SU-DHL-6 (cell line): ENCODE measurements at regions not wholly inside any gene's neighbourhood (a gene's known extent, or its start where the extent isn't known, plus 50 kb on each side); places are given as distances from the start of the nearest gene placed in this dataset.

Source experiments
- H2AFZ ChIP-seq: fragments of 200-600 bp; sonication (generic); 2 replicates; pipeline ENCODE4 v1.6.1; 2014; ENCODE audit warnings: low read depth, mild to moderate bottlenecking, moderate library complexity, mixed read lengths, antibody characterized with exemption, low read length; ENCODE audit not compliant: severe bottlenecking
- H3F3A ChIP-seq: fragments of 200-600 bp; shearing (Covaris generic); 2 replicates; pipeline ENCODE4 v1.6.0; 2016; ENCODE audit warnings: antibody characterized with exemption, mild to moderate bottlenecking; ENCODE audit not compliant: insufficient read depth
- H3K27ac ChIP-seq: fragments of 200-600 bp; sonication (generic); 2 replicates; pipeline ENCODE4 v1.5.1; 2016; ENCODE audit warnings: low read depth, mild to moderate bottlenecking, low read length, moderate library complexity, mixed read lengths
- H3K27me3 ChIP-seq: fragments of 200-600 bp; sonication (generic), shearing (Covaris generic); 2 replicates; pipeline ENCODE4 v1.6.0; 2014; ENCODE audit warnings: mild to moderate bottlenecking, low read length
- H3K36me3 ChIP-seq: fragments of 200-600 bp; sonication (generic); 2 replicates; pipeline ENCODE4 v1.6.1; 2014; ENCODE audit warnings: mild to moderate bottlenecking, low read length, mixed read lengths
- H3K4me2 ChIP-seq: fragments of 300-600, 200-600 bp; shearing (Covaris generic), sonication (generic); 2 replicates; pipeline ENCODE4 v1.6.0; 2014; ENCODE audit warnings: low read length, low read depth, mild to moderate bottlenecking; ENCODE audit not compliant: poor library complexity, severe bottlenecking
- H3K4me3 ChIP-seq: fragments of 200-600 bp; sonication (generic); 2 replicates; pipeline ENCODE4 v1.5.1; 2014; ENCODE audit warnings: antibody characterized with exemption, low read length, mild to moderate bottlenecking, mixed read lengths; ENCODE audit not compliant: insufficient read depth, poor library complexity, severe bottlenecking
- H3K79me2 ChIP-seq: fragments of 200-600 bp; sonication (generic); 2 replicates; pipeline ENCODE4 v1.6.1; 2014; ENCODE audit warnings: mild to moderate bottlenecking, low read length, moderate library complexity; ENCODE audit not compliant: insufficient read depth
- H3K9ac ChIP-seq: fragments of 200-600 bp; sonication (generic); 2 replicates; pipeline ENCODE4 v1.7.0; 2014; ENCODE audit warnings: mild to moderate bottlenecking, low read length
- H3K9me2 ChIP-seq: fragments of 200-600 bp; sonication (generic); replicated peaks from 2 replicates; pipeline ENCODE4 v1.6.1; 2014; ENCODE audit warnings: low read length; ENCODE audit not compliant: insufficient read depth
- H3K9me3 ChIP-seq: fragments of 200-600 bp; sonication (generic); 2 replicates; pipeline ENCODE4 v1.6.1; 2014; ENCODE audit warnings: low read length, mixed read lengths; ENCODE audit not compliant: insufficient read depth
- H4K20me1 ChIP-seq: fragments of 200-600 bp; sonication (generic); 2 replicates; pipeline ENCODE4 v1.6.1; 2014; ENCODE audit warnings: low read depth, mild to moderate bottlenecking, antibody characterized with exemption, low read length, moderate library complexity, mixed read lengths
- CTCF ChIP-seq: fragments of 200-600 bp; sonication (generic); IDR thresholded peaks from one replicate; pipeline ENCODE4 v1.5.1; 2017; ENCODE audit warnings: antibody characterized with exemption, mild to moderate bottlenecking, low read length, moderate library complexity; ENCODE audit not compliant: insufficient read depth, poor library complexity, severe bottlenecking
- EZH2phosphoT487 ChIP-seq: fragments of 200-600 bp; sonication (generic), shearing (Covaris generic); conservative IDR thresholded peaks from 2 replicates; pipeline ENCODE4 v1.6.1; 2018; ENCODE audit warnings: mild to moderate bottlenecking, antibody characterized with exemption, low read length, moderate library complexity, mixed read lengths

- no peaks in the 10 kb centered on the region for H3K36me3 ChIP-seq
- H3K27ac ChIP-seq, result no peak overlapping the region
- H3K4me3 ChIP-seq, result no peak overlapping the region
- H3K9ac ChIP-seq, result no peak overlapping the region
- no peaks in the 10 kb centered on the region for H3K79me2 ChIP-seq
- no peak for TF ChIP-seq EZH2phosphoT487
- no peak for TF ChIP-seq CTCF
- H3K9me3 ChIP-seq, result peaks cover 5% of the 10 kb centered on the region; the same call in 1 of the 2 replicates
- no peaks in the 10 kb centered on the region for H3K27me3 ChIP-seq
- H4K20me1 ChIP-seq, result no peaks in the 10 kb centered on the region
- H3K4me2 ChIP-seq, result no peak overlapping the region
- H2AFZ ChIP-seq, result peak overlapping the region; percentile 5
- H3F3A ChIP-seq, result no peaks in the 10 kb centered on the region
- H3K9me2 ChIP-seq, result no peaks in the 10 kb centered on the region
These were observed 1138.4 kb downstream of the SI start for GRCh38 chr3:163939926-163940325.

DNA sequence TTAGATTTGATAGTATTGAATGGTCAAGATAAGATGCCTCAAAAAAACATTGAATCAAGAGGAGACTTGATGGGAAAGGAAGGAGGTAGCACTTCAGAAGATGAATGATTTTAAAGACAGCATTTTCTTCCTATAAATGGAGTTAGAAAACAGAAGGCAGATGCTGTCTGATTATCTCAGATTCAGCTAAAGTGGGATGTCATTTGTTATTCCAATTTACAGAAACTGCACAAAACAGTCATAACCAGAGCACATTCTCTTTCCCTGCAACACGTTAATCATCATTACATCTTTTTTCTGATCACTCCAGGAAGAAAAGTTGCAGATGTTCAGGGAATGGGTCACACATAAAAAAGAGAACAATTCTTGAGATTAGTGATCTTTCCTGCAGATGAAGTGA lies 1141.8 kb downstream of the SI start:
- H3K9me3 ChIP-seq, result peaks cover 5% of the 10 kb centered on the region; the same call in 1 of the 2 replicates
- H3K4me3 ChIP-seq, result no peak overlapping the region
- peak overlapping the region; percentile 80 for H2AFZ ChIP-seq
- H3K27ac ChIP-seq, result no peak overlapping the region
- no peaks in the 10 kb centered on the region for H4K20me1 ChIP-seq
- H3K9me2 ChIP-seq, result no peaks in the 10 kb centered on the region
- TF ChIP-seq EZH2phosphoT487 (no peak), CTCF (no peak)
- no peaks in the 10 kb centered on the region for H3K36me3 ChIP-seq
- H3K27me3 ChIP-seq, result no peaks in the 10 kb centered on the region
- H3K9ac ChIP-seq, result no peak overlapping the region
- no peak overlapping the region for H3K4me2 ChIP-seq
- H3F3A ChIP-seq, result no peaks in the 10 kb centered on the region
- H3K79me2 ChIP-seq, result no peaks in the 10 kb centered on the region

DNA sequence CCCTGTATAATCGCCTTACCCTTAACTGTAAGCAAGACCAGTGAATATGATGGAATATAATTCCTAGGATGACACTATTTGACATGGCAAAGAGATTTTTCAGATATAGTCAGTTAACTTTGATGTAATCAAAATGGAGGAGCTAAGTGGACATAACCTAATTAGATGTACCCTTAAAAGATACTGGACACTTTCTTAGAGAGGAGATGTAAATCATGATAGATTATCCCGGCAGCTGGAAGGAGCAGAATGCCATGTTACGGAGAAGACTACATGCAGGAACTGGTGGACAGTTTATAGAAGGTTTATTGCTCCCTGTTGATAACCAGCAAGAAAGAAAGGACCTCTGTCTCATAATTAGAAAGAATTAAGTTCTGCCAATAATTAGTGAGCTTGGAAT lies 1142.9 kb downstream of the SI start:
- no peaks in the 10 kb centered on the region for H3K27me3 ChIP-seq
- H3K27ac ChIP-seq, result no peak overlapping the region
- H3K36me3 ChIP-seq, result no peaks in the 10 kb centered on the region
- H3K9ac ChIP-seq, result no peak overlapping the region
- peaks cover 5% of the 10 kb centered on the region; the same call in 1 of the 2 replicates for H3K9me3 ChIP-seq
- H3K79me2 ChIP-seq, result no peaks in the 10 kb centered on the region
- no peak overlapping the region for H2AFZ ChIP-seq
- H3K4me3 ChIP-seq, result no peak overlapping the region
- TF ChIP-seq CTCF (no peak), EZH2phosphoT487 (no peak)
- no peak overlapping the region for H3K4me2 ChIP-seq
- no peaks in the 10 kb centered on the region for H4K20me1 ChIP-seq
- no peaks in the 10 kb centered on the region for H3K9me2 ChIP-seq
- H3F3A ChIP-seq, result no peaks in the 10 kb centered on the region
